ENCODE measurements at regions not wholly inside any gene's neighbourhood (a gene's known extent, or its start where the extent isn't known, plus 50 kb on each side); places are given as distances from the start of the nearest gene placed in this dataset.
"Not testable (repeated sequence)": the region's sequence is repeated elsewhere in the genome, so short reads cannot be mapped to it uniquely, and the experiment has no call there.

GRCh38 chr6:57730726-57731125 lies 413.3 kb downstream of the PRIM2 start:
- not testable (repeated sequence) for H3K27me3 ChIP-seq (ENCODE audit: insufficient read depth, low read length); H3K18ac ChIP-seq (ENCODE audit: insufficient read length, low read depth, low read length); H2AK5ac ChIP-seq (ENCODE audit: insufficient read length, low read length); H3K56ac ChIP-seq (ENCODE audit: insufficient read length, low read depth, low read length); H3K9me3 ChIP-seq (ENCODE audit: control insufficient read depth, low read depth, low read length); H2BK5ac ChIP-seq (ENCODE audit: insufficient read length, low read length); H3K79me2 ChIP-seq (ENCODE audit: insufficient read depth, low read length); H4K5ac ChIP-seq (ENCODE audit: insufficient read length, low read depth, low read length); H3K4me1 Mint-ChIP-seq; H2AFZ ChIP-seq (ENCODE audit: low read length); H2BK20ac ChIP-seq (ENCODE audit: low read depth, low read length, poor library complexity, severe bottlenecking); H4K20me1 ChIP-seq (ENCODE audit: control insufficient read depth, insufficient read depth, insufficient read length); H3K36me3 Mint-ChIP-seq (ENCODE audit: insufficient read depth in 1 of 3, low read depth in 3 of 3); H2BK15ac ChIP-seq (ENCODE audit: low read depth, low read length); H3K27ac ChIP-seq (ENCODE audit: insufficient read length, low read depth, low read length); H4K8ac ChIP-seq (replicated peaks; ENCODE audit: insufficient read length, low read depth, low read length); H3K4ac ChIP-seq (ENCODE audit: low read depth, low read length); H2BK120ac ChIP-seq (ENCODE audit: low read depth, low read length, poor library complexity, severe bottlenecking); H3K23me2 ChIP-seq (ENCODE audit: insufficient read length, low read depth, low read length, poor library complexity, severe bottlenecking); H4K91ac ChIP-seq (ENCODE audit: insufficient read length, low read depth, low read length); DNase-seq; H2BK12ac ChIP-seq (ENCODE audit: insufficient read length, low read depth, low read length); H3K27ac Mint-ChIP-seq; H3K9ac ChIP-seq (ENCODE audit: extremely low read depth, insufficient read length, low read length); H3K4me3 Mint-ChIP-seq; H3K27me3 Mint-ChIP-seq (ENCODE audit: low read depth); H3T11ph ChIP-seq (ENCODE audit: low read length); H3K14ac ChIP-seq (ENCODE audit: insufficient read depth, low read length); H3K4me1 ChIP-seq (ENCODE audit: insufficient read depth, low read length); H3K4me2 ChIP-seq (ENCODE audit: insufficient read depth, insufficient read length, low read length); H3K23ac ChIP-seq (ENCODE audit: insufficient read length, low read depth, low read length); H3K79me1 ChIP-seq (ENCODE audit: insufficient read depth, low read depth, low read length, poor library complexity, severe bottlenecking)
- WGBS (ENCODE audit: extremely low coverage, insufficient read length, low lambda C conversion rate) = no CpG with 5 or more reads among the region's 4 CpGs
- H3K9me3 Mint-ChIP-seq = peaks cover 0 to 35% of the 10 kb centered on the region in 2 experiments; a peak in 2 of 5 replicates

DNA sequence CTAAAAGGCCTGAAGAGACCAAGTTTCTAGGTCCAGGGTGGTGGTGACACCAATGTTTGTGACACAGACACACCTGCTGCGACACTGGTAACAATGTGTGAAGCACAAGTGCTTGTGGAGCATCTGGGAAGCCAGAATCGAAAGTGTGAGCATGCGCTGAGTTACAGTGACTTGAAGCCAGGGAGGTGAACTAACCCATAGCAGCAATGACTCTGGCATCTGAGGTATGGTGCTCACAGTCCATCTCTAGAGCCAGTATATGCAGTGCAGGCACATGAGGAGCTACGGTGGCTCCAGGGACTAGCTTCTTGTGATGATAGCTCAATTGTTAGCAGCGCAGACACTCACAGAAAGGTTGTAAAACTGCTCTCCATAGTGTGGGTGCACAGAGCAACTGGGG lies 430.3 kb downstream of the PRIM2 start:
- not testable (repeated sequence) for H3K23ac ChIP-seq (ENCODE audit: insufficient read length, low read depth, low read length); H2AK5ac ChIP-seq (ENCODE audit: insufficient read length, low read length); H3K14ac ChIP-seq (ENCODE audit: insufficient read depth, low read length); H3K23me2 ChIP-seq (ENCODE audit: insufficient read length, low read depth, low read length, poor library complexity, severe bottlenecking); H3T11ph ChIP-seq (ENCODE audit: low read length); DNase-seq; H3K4me1 Mint-ChIP-seq; H3K9me3 ChIP-seq (ENCODE audit: control insufficient read depth, low read depth, low read length); H3K4me1 ChIP-seq (ENCODE audit: insufficient read depth, low read length); H3K4me2 ChIP-seq (ENCODE audit: insufficient read depth, insufficient read length, low read length); H3K9ac ChIP-seq (ENCODE audit: extremely low read depth, insufficient read length, low read length); H3K27ac Mint-ChIP-seq; H3K27me3 ChIP-seq (ENCODE audit: insufficient read depth, low read length); H2BK12ac ChIP-seq (ENCODE audit: insufficient read length, low read depth, low read length); H3K79me1 ChIP-seq (ENCODE audit: insufficient read depth, low read depth, low read length, poor library complexity, severe bottlenecking); H4K5ac ChIP-seq (ENCODE audit: insufficient read length, low read depth, low read length); H3K27ac ChIP-seq (ENCODE audit: insufficient read length, low read depth, low read length); H3K27me3 Mint-ChIP-seq (ENCODE audit: low read depth); H2BK120ac ChIP-seq (ENCODE audit: low read depth, low read length, poor library complexity, severe bottlenecking); H3K18ac ChIP-seq (ENCODE audit: insufficient read length, low read depth, low read length); H3K4ac ChIP-seq (ENCODE audit: low read depth, low read length); H4K20me1 ChIP-seq (ENCODE audit: control insufficient read depth, insufficient read depth, insufficient read length); H3K79me2 ChIP-seq (ENCODE audit: insufficient read depth, low read length); H2AFZ ChIP-seq (ENCODE audit: low read length); H4K8ac ChIP-seq (replicated peaks; ENCODE audit: insufficient read length, low read depth, low read length); H3K56ac ChIP-seq (ENCODE audit: insufficient read length, low read depth, low read length); H3K36me3 Mint-ChIP-seq (ENCODE audit: insufficient read depth in 1 of 3, low read depth in 3 of 3); H4K91ac ChIP-seq (ENCODE audit: insufficient read length, low read depth, low read length); H2BK20ac ChIP-seq (ENCODE audit: low read depth, low read length, poor library complexity, severe bottlenecking); H3K4me3 Mint-ChIP-seq; H2BK15ac ChIP-seq (ENCODE audit: low read depth, low read length); H2BK5ac ChIP-seq (ENCODE audit: insufficient read length, low read length)
- peaks cover 0 to 57% of the 10 kb centered on the region in 2 experiments; a peak in 2 of 5 replicates for H3K9me3 Mint-ChIP-seq
- WGBS (ENCODE audit: extremely low coverage, insufficient read length, low lambda C conversion rate) = no CpG with 5 or more reads among the region's 5 CpGs
